Endothelial cell of umbilical vein (primary cell): ENCODE measurements at regions not wholly inside any gene's neighbourhood (a gene's known extent, or its start where the extent isn't known, plus 50 kb on each side); places are given as distances from the start of the nearest gene placed in this dataset.

Experiments
- BruUV-seq: library from RNA; stranded (reverse); fragments of 400-500 nt; replicated peaks from 2 replicates; lab custom pipeline; 2021; lab: Mats Ljungman, UMichigan
- CTCF ChIA-PET: fragments of 300-600, 350-600 bp; sonication (Branson Sonifier 250); formaldehyde crosslinking; loops from one replicate; lab custom pipeline; 2021; ENCODE audit warnings: antibody characterized with exemption, inconsistent platforms; lab: Charles Lee
- POLR2A ChIA-PET: fragments of 300-600, 350-600 bp; sonication (Branson Sonifier 250); formaldehyde crosslinking; loops from one replicate; lab custom pipeline; 2021; ENCODE audit warnings: antibody characterized with exemption, inconsistent platforms; lab: Charles Lee
- DNase-seq: peaks from one replicate; pipeline ENCODE4 v3.0.0-alpha.2; 2011; ENCODE audit warnings: low read depth, low spot score
- FAIRE-seq: peaks from 2 replicates; lab custom pipeline; 2011; peaks lifted over from hg19 to GRCh38; lab: Jason Lieb, UNC
- H2AFZ ChIP-seq: 2 replicates; pipeline ENCODE4 v1.6.0; 2012; ENCODE audit warnings: low read depth, low read length, control low read depth, inconsistent platforms
- H3K27ac ChIP-seq: 2 replicates; pipeline ENCODE4 v1.5.1; 2011; ENCODE audit warnings: low read depth, mild to moderate bottlenecking, control low read depth, low read length, moderate library complexity; ENCODE audit not compliant: insufficient read depth
- H3K27me3 ChIP-seq, 2 experiments: 2 replicates each; pipeline versions ENCODE4 v1.6.0 to v1.6.1; 2011; ENCODE audit warnings: low read length in 2 of 2, mixed read lengths in 1 of 2; ENCODE audit not compliant: control insufficient read depth in 2 of 2, insufficient read depth in 2 of 2
- H3K36me3 ChIP-seq, 2 experiments: 2 replicates in 1 of 2; 3 replicates in 1 of 2; pipeline ENCODE4 v1.5.1; 2011; ENCODE audit warnings: low read length in 2 of 2, mild to moderate bottlenecking in 1 of 2, moderate library complexity in 1 of 2; ENCODE audit not compliant: control insufficient read depth in 2 of 2, insufficient read depth in 2 of 2; ENCODE audit errors: extremely low read depth in 1 of 2
- H3K4me1 ChIP-seq: 3 replicates; pipeline ENCODE4 v1.5.1; 2011; ENCODE audit warnings: mild to moderate bottlenecking, low read length; ENCODE audit not compliant: control insufficient read depth, insufficient read depth; ENCODE audit errors: extremely low read depth
- H3K4me2 ChIP-seq: 2 replicates; pipeline ENCODE4 v1.6.1; 2011; ENCODE audit warnings: low read length, control low read depth, mixed read lengths; ENCODE audit not compliant: insufficient read depth
- H3K4me3 ChIP-seq, 3 experiments: fragments of 200-600 bp in 1 of 3; sonication (generic), shearing (Covaris generic) in 1 of 3; replicated peaks in 1 of 3; 2 replicates each; pipeline ENCODE4 v1.5.1; 2011 to 2016; ENCODE audit warnings: control low read depth in 3 of 3, low read length in 3 of 3, mild to moderate bottlenecking in 2 of 3, inconsistent platforms in 1 of 3, low read depth in 1 of 3, moderate library complexity in 1 of 3; ENCODE audit not compliant: insufficient read depth in 1 of 3
- H3K79me2 ChIP-seq: 2 replicates; pipeline ENCODE4 v1.6.0; 2012; ENCODE audit warnings: low read length, inconsistent platforms; ENCODE audit not compliant: control insufficient read depth, insufficient read depth
- H3K9ac ChIP-seq: replicated peaks from 2 replicates; pipeline ENCODE3; 2011; ENCODE audit warnings: low read length, control low read depth; ENCODE audit not compliant: insufficient read depth; ENCODE audit errors: extremely low read depth
- H3K9me1 ChIP-seq: replicated peaks from 3 replicates; pipeline ENCODE4 v1.6.0; 2011; ENCODE audit warnings: mild to moderate bottlenecking, low read length; ENCODE audit not compliant: control insufficient read depth, insufficient read depth; ENCODE audit errors: extremely low read depth
- H3K9me3 ChIP-seq: replicated peaks from 2 replicates; pipeline ENCODE4 v1.5.1; 2012; ENCODE audit warnings: low read length, inconsistent platforms; ENCODE audit not compliant: control insufficient read depth, insufficient read depth
- H4K20me1 ChIP-seq: replicated peaks from 2 replicates; pipeline ENCODE3; 2011; ENCODE audit warnings: mild to moderate bottlenecking, low read length; ENCODE audit not compliant: control insufficient read depth, insufficient read depth; ENCODE audit errors: extremely low read depth
- EZH2 ChIP-seq: IDR thresholded peaks from 2 replicates; pipeline ENCODE4 v1.6.1; 2012; ENCODE audit warnings: borderline replicate concordance, low read depth, mild to moderate bottlenecking, moderate library complexity, low read length, inconsistent platforms; ENCODE audit not compliant: severe bottlenecking
- FOS ChIP-seq: IDR thresholded peaks from 2 replicates; pipeline ENCODE4 v1.6.1; 2011; ENCODE audit warnings: mild to moderate bottlenecking, low read length, moderate library complexity, borderline replicate concordance; ENCODE audit not compliant: insufficient read depth
- GATA2 ChIP-seq: IDR thresholded peaks from 2 replicates; pipeline ENCODE4 v1.7.0; 2011; ENCODE audit warnings: low read depth, mild to moderate bottlenecking, moderate library complexity, mixed read lengths, low read length; ENCODE audit not compliant: insufficient read length, insufficient read depth
- JUN ChIP-seq: IDR thresholded peaks from 2 replicates; pipeline ENCODE4 v1.6.1; 2011; ENCODE audit warnings: borderline replicate concordance, low read depth; ENCODE audit not compliant: insufficient read length, insufficient read depth
- MYC ChIP-seq: IDR thresholded peaks from one replicate; pipeline ENCODE4 v1.6.1; 2011; ENCODE audit warnings: mild to moderate bottlenecking, low read depth, low read length
- POLR2A ChIP-seq: IDR thresholded peaks from 2 replicates; pipeline ENCODE4 v1.6.1; 2012; ENCODE audit warnings: low read depth, mild to moderate bottlenecking, control low read depth, low read length
- POLR2AphosphoS5 ChIP-seq: IDR thresholded peaks from 2 replicates; pipeline ENCODE4 v1.6.1; 2012; ENCODE audit warnings: low read depth, mild to moderate bottlenecking, control low read depth, low read length, moderate library complexity; ENCODE audit not compliant: insufficient read depth
- dilution Hi-C: fragments of 300-500 bp; cut with MboI; formaldehyde crosslinking; loops from one replicate; pipeline ENCODE4 v1.15.0; 2019; ENCODE audit warnings: low sequenced_read_pairs; ENCODE audit not compliant: extremely low pct_ligation_motif_present
- intact Hi-C: fragments of 100-400 bp; cut with micrococcal nuclease; formaldehyde crosslinking; loops from one replicate; pipeline ENCODE4 v1.10.0; 2022
- TF ChIP-seq, protein P1 (sequence below): IDR thresholded peaks from 2 replicates; pipeline ENCODE4 v1.6.1; 2011; ENCODE audit not compliant: insufficient read depth, insufficient read length
- TF ChIP-seq, protein P2 (sequence below), 2 donors: IDR thresholded peaks; 1 replicate in 1 of 2; 2 replicates in 1 of 2; pipeline ENCODE4 v1.5.1; 2011; ENCODE audit warnings: low read length in 2 of 2, mild to moderate bottlenecking in 2 of 2, moderate library complexity in 2 of 2, control low read depth in 1 of 2, inconsistent platforms in 1 of 2, low read depth in 1 of 2; ENCODE audit not compliant: insufficient read depth in 1 of 2; ENCODE audit errors: extremely low read depth in 1 of 2

DNA sequence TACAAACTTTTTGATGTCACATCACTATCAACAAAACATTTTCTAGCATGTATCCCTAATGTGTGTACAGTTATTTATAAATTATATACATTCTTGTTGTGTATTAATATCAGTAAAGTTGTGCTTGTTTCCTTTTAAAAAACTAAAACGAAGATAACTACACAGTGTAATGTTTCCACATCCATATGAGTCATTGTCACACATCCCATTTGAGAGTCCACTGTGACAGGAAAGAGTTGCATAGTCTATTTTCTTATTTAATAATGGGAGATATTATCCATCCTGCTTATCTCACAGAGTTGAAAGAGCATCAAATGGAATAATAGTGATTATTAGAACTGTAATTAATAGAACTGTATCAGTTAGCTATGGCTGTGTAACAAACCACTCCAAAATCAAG lies 434.0 kb upstream of the CLINT1 start:
- CTCF ChIA-PET, result no interaction called here
- no peak overlapping the region for H3K27ac ChIP-seq
- FAIRE-seq (no peak), DNase-seq (no peak)
- H3K4me3 ChIP-seq, result no peak overlapping the region
- H2AFZ ChIP-seq, result no peak overlapping the region
- TF ChIP-seq MYC (no peak), POLR2A (no peak), POLR2AphosphoS5 (no peak), FOS (no peak), JUN (no peak), GATA2 (no peak), EZH2 (no peak)
- TF ChIP-seq, protein P1, sequence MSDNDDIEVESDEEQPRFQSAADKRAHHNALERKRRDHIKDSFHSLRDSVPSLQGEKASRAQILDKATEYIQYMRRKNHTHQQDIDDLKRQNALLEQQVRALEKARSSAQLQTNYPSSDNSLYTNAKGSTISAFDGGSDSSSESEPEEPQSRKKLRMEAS, result no peak
- TF ChIP-seq, protein P2, sequence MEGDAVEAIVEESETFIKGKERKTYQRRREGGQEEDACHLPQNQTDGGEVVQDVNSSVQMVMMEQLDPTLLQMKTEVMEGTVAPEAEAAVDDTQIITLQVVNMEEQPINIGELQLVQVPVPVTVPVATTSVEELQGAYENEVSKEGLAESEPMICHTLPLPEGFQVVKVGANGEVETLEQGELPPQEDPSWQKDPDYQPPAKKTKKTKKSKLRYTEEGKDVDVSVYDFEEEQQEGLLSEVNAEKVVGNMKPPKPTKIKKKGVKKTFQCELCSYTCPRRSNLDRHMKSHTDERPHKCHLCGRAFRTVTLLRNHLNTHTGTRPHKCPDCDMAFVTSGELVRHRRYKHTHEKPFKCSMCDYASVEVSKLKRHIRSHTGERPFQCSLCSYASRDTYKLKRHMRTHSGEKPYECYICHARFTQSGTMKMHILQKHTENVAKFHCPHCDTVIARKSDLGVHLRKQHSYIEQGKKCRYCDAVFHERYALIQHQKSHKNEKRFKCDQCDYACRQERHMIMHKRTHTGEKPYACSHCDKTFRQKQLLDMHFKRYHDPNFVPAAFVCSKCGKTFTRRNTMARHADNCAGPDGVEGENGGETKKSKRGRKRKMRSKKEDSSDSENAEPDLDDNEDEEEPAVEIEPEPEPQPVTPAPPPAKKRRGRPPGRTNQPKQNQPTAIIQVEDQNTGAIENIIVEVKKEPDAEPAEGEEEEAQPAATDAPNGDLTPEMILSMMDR (IDR thresholded peaks at IDR 0.05; ENCODE audit: extremely low read depth in 1 of 2, insufficient read depth in 1 of 2, low read depth in 1 of 2, low read length in 2 of 2), result no peak
- H4K20me1 ChIP-seq, result no peaks in the 10 kb centered on the region
- H3K9ac ChIP-seq, result no peak overlapping the region
- H3K27me3 ChIP-seq, result no peaks in the 10 kb centered on the region
- H3K4me2 ChIP-seq, result no peak overlapping the region
- no peaks in the 10 kb centered on the region for H3K36me3 ChIP-seq
- no peaks in the 10 kb centered on the region for H3K4me1 ChIP-seq
- intact Hi-C loops (no loop called here), dilution Hi-C loops (no loop called here)
- H3K9me1 ChIP-seq, result no peaks in the 10 kb centered on the region
- no peaks in the 10 kb centered on the region for H3K79me2 ChIP-seq
- POLR2A ChIA-PET, result no interaction called here
- no peaks in the 10 kb centered on the region for H3K9me3 ChIP-seq
- BruUV-seq, result no TSS peak
